ENCODE measurements at regions not wholly inside any gene's neighbourhood (a gene's known extent, or its start where the extent isn't known, plus 50 kb on each side); places are given as distances from the start of the nearest gene placed in this dataset.

- TF ChIP-seq, protein P1, sequence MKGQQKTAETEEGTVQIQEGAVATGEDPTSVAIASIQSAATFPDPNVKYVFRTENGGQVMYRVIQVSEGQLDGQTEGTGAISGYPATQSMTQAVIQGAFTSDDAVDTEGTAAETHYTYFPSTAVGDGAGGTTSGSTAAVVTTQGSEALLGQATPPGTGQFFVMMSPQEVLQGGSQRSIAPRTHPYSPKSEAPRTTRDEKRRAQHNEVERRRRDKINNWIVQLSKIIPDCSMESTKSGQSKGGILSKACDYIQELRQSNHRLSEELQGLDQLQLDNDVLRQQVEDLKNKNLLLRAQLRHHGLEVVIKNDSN (IDR thresholded peaks at IDR 0.05), result no peak
- no peak for TF ChIP-seq RAD21 (IDR thresholded peaks at IDR 0.05; ENCODE audit: low read depth)
- no peak for TF ChIP-seq CEBPB (IDR thresholded peaks at IDR 0.05)
These were observed 137.5 kb downstream of the BCOR start for GRCh38 chrX:39960219-39960618.

Measured in Ishikawa (cell line).